ENCODE measurements at regions not wholly inside any gene's neighbourhood (a gene's known extent, or its start where the extent isn't known, plus 50 kb on each side); places are given as distances from the start of the nearest gene placed in this dataset.

DNA sequence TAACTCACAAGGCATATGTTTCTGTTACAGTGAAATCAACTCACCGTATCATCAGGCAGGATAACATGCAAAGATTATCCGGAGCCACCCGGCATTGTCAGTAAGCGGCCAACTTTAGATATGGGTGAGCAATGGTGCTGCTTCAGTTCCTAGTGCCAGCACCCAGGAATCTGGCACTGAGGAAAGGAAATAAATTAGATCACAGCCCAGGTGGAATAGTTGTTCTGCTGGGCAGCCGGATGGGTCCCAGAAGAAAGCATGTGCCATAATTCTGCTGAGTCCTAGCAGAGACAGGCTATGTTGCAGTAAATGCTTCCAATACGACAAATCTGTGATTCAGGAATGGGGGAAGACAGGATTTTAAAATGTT, 183.6 kb upstream of the SPTLC3 start:
- Histone ChIP-seq H3K27me3 (replicated peaks) (no peaks in the 10 kb centered on the region), H3K27ac (no peak overlapping the region), H3K36me3 (replicated peaks) (no peaks in the 10 kb centered on the region), H3K4me3 (ENCODE audit: low read depth, low read length) (no peak overlapping the region)
- no peak for DNase-seq
- in situ Hi-C loops (cut with HindIII; ENCODE audit: low pct_ligation_motif_present, low sequenced_read_pairs) = no loop called here
- TF ChIP-seq, protein P1, sequence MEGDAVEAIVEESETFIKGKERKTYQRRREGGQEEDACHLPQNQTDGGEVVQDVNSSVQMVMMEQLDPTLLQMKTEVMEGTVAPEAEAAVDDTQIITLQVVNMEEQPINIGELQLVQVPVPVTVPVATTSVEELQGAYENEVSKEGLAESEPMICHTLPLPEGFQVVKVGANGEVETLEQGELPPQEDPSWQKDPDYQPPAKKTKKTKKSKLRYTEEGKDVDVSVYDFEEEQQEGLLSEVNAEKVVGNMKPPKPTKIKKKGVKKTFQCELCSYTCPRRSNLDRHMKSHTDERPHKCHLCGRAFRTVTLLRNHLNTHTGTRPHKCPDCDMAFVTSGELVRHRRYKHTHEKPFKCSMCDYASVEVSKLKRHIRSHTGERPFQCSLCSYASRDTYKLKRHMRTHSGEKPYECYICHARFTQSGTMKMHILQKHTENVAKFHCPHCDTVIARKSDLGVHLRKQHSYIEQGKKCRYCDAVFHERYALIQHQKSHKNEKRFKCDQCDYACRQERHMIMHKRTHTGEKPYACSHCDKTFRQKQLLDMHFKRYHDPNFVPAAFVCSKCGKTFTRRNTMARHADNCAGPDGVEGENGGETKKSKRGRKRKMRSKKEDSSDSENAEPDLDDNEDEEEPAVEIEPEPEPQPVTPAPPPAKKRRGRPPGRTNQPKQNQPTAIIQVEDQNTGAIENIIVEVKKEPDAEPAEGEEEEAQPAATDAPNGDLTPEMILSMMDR (IDR thresholded peaks at IDR 0.05; ENCODE audit: low read depth, low read length, missing control alignments) = no peak

DNA sequence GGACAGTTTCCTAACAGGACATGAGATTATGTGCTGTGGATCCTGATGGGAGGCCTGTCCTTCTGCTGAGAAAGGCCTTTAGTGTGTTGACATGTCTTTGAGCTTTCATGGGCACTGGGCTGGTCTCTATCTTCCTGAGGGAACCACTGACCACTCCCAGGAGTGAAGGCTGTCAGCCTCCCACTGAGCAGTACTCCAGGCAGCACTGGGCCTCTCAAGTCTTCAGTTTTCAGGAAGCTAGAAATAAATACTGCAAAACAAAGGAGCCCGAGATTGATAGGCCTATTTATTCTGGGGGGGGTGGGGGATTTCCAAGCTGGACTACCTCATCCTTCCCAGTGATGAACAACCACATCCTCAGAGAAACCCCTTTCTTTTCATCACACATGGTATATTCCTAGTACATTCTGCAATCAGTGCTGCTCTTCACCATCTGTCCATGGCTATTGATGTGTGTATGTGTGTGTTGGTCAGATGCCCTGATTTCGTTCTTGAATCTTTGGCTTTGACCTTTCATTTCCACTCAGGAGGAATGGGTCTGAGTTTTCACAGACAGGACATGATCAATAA, 180.9 kb upstream of the SPTLC3 start:
- TF ChIP-seq, protein P1 (IDR thresholded peaks at IDR 0.05; ENCODE audit: low read depth, low read length, missing control alignments) = no peak
- DNase-seq = no peak
- Histone ChIP-seq H3K4me3 (ENCODE audit: low read depth, low read length) (no peak overlapping the region), H3K27me3 (replicated peaks) (no peaks in the 10 kb centered on the region), H3K36me3 (replicated peaks) (no peaks in the 10 kb centered on the region), H3K27ac (no peak overlapping the region)
- in situ Hi-C loops (cut with HindIII; ENCODE audit: low pct_ligation_motif_present, low sequenced_read_pairs) = no loop called here

DNA sequence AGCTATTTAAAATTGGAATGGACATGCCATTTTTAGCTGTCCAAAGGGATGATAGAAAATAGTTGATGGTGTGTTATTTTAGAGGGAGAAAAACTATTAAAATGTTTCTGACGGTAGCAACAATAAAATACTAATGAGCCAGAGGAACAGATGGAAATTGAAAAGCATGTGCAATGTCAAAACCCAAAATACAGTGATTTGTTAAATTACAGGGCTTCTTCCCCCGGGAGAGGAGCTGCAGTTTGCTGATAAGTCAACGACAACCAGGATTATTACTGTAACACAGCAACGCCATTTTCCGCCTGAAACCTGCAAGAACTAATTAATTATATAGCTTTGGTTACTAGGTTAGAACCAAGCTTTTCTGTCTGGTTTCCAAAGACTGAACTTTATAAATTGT, 179.6 kb upstream of the SPTLC3 start:
- no peak for DNase-seq
- Histone ChIP-seq H3K4me3 (ENCODE audit: low read depth, low read length) (no peak overlapping the region), H3K36me3 (replicated peaks) (no peaks in the 10 kb centered on the region), H3K27ac (no peak overlapping the region), H3K27me3 (replicated peaks) (no peaks in the 10 kb centered on the region)
- in situ Hi-C loops (cut with HindIII; ENCODE audit: low pct_ligation_motif_present, low sequenced_read_pairs) = no loop called here
- TF ChIP-seq, protein P1 (IDR thresholded peaks at IDR 0.05; ENCODE audit: low read depth, low read length, missing control alignments) = no peak

DNA sequence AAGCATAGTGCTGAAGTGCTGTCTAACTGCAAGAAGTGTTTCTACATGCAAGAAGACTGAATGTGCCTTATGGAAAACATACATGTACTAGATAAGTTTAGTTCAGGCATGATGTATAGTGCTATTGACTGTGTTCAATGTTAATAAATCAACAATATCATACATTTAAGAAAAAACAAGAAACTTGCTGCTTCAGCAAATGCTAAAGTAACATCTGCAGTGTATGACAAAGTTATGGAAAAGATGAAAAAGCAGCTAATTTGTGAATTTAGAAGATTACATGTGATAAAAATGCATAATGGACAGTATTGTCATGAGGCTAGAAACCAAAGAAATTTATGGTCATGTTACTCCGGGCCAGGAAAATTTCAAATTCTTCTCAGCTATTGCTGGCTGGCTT, 174.9 kb upstream of the SPTLC3 start:
- no peak for DNase-seq
- in situ Hi-C loops (cut with HindIII; ENCODE audit: low pct_ligation_motif_present, low sequenced_read_pairs) = no loop called here
- Histone ChIP-seq H3K36me3 (replicated peaks) (no peaks in the 10 kb centered on the region), H3K27ac (no peak overlapping the region), H3K27me3 (replicated peaks) (no peaks in the 10 kb centered on the region), H3K4me3 (ENCODE audit: low read depth, low read length) (no peak overlapping the region)
- TF ChIP-seq, protein P1 (IDR thresholded peaks at IDR 0.05; ENCODE audit: low read depth, low read length, missing control alignments) = no peak

DNA sequence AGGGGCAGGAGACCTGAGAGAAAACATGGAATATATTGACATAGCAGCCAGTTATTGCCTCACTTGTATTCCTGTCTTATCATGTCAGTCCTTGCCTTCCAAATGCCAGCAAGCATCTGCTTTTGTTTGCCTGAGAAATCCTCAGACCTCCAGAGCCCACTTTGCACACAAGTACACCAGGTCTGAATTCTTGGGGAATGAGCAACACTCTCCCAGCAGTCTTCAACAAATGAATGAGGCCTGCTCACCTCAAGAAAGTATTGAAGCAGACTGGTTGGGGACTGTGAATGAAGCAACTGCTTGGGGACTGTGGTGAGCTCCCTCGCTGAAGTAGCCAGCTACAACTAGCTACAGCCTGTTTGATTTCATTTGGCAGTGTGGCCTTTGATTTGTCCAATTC, 172.8 kb upstream of the SPTLC3 start:
- Histone ChIP-seq H3K27ac (no peak overlapping the region), H3K36me3 (replicated peaks) (no peaks in the 10 kb centered on the region), H3K4me3 (ENCODE audit: low read depth, low read length) (no peak overlapping the region), H3K27me3 (replicated peaks) (no peaks in the 10 kb centered on the region)
- in situ Hi-C loops (cut with HindIII; ENCODE audit: low pct_ligation_motif_present, low sequenced_read_pairs) = no loop called here
- TF ChIP-seq, protein P1 (IDR thresholded peaks at IDR 0.05; ENCODE audit: low read depth, low read length, missing control alignments) = no peak
- no peak for DNase-seq

DNA sequence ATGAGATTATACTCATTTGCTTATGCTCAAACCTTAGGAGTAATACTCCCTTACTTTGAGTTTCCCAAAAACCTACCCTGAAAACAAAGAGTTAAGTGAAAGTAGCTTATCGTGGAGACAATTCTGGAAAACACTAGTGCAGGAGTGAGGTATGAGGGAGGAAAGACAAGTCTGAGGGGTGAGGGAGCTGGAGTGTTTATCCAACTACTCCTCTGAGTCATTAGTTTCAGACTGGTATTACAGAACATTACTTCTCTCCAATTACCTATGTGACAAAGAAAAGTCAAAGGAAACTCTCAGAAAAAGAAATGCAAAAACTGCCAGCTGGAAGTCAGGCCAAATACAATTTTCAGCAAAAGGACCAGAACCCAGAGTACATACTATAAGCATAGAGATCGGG, 171.1 kb upstream of the SPTLC3 start:
- TF ChIP-seq, protein P1 (IDR thresholded peaks at IDR 0.05; ENCODE audit: low read depth, low read length, missing control alignments) = no peak
- no peaks in the 10 kb centered on the region for H3K27me3 ChIP-seq (replicated peaks)
- in situ Hi-C loops (cut with HindIII; ENCODE audit: low pct_ligation_motif_present, low sequenced_read_pairs) = no loop called here
- no peak overlapping the region for H3K27ac ChIP-seq
- DNase-seq = no peak
- H3K36me3 ChIP-seq (replicated peaks) = no peaks in the 10 kb centered on the region
- H3K4me3 ChIP-seq (ENCODE audit: low read depth, low read length) = no peak overlapping the region

Data from brain microvascular endothelial cell (primary cell).